GM03348 (cell line): ENCODE measurements at regions not wholly inside any gene's neighbourhood (a gene's known extent, or its start where the extent isn't known, plus 50 kb on each side); places are given as distances from the start of the nearest gene placed in this dataset.

Experiments
- DNase-seq: peaks from one replicate; pipeline ENCODE4 v3.0.0; 2012; ENCODE audit warnings: low spot score

DNA sequence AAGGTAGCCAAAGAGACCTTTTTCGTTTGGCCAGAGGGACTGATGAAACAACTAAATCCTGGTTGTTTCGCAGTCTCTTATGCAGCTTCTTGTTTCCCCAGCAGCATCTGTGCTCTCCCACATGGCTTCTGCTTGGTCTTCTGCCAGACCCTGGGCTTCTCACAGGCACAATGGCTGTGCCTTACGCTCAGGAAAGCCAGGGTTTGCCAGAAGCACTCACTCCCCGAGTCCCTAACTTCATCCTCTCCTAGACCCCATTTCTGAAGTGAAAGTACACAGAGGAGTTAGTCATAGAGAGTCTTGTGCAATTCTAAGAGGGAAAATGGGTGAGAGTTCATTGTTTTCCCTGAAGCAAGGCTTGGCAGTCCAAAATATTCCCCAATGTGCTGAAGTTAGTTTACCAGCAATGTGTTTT lies 121.7 kb downstream of the EVX1 start:
- DNase-seq: peak; percentile 78

DNA sequence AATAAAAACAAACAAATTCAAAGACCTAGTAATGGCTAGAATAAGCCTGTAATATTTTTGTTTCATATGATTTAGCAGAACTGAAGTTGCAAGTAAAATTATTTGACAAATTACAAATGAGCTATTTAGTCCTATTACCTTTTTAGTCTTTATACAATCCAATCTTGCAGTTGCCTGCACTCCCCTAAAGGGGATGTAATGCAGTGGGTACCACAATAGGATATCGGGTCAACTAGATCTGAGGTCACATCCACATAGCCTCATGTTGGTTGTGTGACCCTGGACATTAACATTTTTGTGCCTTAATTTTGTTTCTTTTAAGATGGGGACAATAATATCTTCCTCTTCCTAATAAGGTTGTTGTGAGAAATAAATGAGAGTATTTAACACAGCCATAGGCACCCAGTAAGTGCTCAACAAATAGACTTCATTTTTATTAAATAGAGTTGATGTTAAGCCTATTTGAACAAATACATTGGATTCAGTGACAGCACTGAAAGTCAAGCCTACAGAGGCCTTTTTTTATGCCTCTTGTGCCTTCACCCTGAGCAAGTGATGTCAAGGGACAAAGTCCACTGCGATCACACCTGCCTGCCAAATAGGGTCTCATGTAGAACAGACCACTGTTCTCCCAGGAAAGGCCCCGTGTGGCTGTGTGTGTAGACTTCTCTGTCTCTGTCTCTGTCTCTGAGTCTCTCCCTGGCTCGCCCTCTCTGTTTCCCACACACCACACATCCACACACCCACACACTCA lies 124.8 kb downstream of the EVX1 start:
- DNase-seq: no peak

DNA sequence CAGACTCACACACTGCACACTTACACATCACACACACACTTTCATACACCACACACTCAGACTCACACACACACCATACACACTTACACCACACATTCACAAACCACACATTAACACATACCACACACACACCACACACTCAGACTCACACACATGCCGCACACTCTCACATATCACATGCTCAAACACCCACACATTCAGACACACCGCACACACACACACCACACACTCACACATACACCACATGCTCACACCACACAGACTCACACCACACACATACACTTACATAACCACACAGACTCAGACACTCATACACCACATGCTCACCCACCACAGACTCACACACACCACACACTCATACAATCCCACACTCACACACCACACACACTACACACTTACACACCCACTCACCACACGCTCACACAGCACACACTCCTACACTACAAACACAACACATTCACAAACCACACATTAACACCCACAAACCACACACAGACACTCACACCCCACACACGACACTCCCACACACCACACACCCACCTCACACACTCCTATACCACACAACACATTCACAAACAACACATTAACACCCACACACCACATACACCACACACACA lies 125.4 kb downstream of the EVX1 start:
- no peak for DNase-seq

DNA sequence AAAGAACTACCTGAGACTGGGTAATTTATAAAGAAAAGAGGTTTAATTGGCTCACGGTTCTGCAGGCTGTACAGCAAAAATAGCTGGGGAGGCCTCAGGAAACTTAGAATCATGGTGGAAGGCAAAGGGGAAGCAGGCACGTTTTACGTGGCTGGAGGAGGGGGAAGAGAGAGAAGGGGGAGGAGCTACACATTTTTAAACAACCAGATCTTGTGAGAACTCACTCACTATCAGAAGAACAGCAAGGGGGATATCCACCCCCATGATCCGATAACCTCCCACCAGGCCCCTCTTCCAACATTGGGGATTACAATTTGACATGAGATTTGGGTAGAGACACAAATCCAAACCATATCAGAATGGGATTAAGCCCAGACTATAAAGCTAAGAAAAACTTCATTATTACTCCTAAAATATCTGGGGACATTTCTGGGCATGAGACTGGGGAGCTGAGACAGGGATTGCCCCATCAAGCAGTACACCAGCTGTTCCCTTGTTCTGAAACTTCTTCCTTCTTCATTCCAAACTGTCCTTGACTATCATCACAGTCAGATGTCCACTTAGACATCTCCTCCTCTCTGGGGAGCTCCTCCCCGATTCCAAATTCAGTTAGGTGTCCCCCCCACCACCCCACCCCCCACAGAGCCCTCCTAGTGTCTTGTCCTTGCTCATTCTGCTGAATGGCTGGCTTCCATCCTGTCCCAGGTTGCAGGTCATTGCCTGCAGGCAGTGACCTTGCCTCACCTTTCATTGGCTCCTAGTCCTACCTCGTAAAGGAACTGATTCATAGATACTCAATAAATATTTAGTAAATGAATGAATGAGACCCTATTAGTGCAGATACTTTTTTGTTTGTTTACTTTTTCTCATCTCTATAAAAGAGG lies 132.6 kb downstream of the EVX1 start:
- DNase-seq: no peak

DNA sequence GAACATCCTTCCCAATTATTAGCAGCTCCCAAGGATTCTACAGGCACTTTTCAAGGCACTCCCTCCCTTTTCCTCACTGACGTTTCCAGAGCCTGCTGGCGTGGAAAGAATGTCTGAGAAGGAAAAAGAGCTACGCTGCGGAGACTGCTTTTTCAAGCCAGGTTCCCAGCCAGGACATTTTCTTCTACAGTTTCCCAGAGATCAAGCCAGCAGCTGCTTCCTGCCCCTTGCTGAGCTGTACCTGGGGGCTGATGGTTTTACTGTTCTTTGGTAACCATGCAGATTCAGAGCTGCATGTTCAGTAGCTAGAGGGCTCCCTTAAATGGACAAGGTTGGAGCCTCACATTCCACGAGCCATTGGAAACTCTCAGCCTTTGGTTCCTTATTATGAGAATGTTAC lies 133.4 kb downstream of the EVX1 start:
- no peak for DNase-seq

DNA sequence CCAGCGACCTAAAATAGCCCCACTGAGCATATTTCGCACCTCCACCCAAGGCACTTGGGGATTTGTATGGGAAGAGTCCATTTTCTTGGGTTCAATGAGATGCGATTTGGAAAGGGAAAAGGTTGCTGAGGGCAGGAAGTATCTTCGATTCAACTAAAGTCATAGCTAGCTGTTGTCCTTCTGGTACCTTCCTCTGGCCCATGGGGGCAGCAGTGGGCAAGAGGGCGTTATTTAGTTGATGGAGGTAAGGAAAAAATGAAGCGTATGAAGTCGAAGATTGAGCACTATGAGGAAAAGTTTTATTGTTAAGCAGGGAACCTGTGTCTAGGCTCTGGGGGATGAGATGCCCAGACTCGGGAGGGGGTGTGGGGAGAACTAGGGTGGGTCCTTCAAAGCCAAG lies 135.4 kb downstream of the EVX1 start:
- DNase-seq: no peak

DNA sequence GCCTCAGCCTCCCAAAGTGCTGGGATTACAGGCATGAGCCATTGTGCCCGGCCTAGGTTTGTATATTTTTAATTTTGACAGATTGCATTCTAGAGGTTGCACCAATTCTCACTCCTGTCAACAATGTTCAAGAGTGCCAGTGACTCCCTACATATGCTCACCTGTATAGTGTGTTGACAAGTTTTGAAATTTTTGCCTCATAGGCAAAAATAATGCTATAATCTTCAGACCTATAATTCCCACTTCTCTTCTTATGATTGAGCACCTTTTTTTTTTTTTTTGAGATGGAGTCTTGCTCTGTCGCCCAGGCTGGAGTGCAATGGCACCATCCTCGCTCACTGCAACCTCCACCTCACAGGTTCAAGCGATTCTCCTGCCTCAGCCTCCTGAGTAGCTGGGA lies 139.7 kb downstream of the EVX1 start:
- no peak for DNase-seq

DNA sequence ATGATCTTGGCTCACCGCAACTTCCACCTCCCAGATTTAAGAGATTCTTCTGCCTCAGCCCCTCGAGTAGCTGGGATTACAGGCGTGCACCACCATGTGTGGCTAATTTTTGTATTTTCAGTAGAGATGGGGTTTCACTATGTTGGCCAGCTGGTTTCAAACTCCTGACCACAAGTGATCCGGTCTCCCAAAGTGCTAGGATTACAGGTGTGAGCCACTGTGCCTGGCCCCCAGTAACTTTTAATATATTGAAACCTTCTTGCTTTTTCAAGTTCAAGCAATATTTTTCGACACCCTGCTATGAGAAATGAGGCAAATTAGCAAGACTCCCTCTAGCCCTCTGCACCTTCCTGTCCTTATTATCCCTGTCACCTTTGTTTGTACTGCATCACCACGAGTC lies 144.0 kb downstream of the EVX1 start:
- no peak for DNase-seq

DNA sequence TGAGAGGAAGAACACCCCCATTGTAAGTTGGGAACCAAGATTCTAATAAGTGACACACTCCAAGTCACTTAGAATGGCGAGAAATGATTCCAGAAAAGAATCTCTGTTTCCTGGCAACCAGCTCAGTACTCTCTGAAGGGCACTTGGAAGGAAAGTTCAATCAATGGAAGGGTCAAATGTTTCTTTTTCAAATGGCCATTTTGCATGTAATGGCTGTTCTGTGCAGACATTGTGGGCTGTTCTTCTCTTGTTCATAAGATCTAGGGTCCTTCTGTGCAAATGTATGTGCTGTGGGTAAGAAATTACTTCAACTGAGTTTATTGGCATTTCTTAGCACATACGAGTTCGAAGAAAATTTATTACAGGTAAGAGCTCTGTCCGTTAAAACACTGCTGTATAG lies 145.3 kb downstream of the EVX1 start:
- no peak for DNase-seq

DNA sequence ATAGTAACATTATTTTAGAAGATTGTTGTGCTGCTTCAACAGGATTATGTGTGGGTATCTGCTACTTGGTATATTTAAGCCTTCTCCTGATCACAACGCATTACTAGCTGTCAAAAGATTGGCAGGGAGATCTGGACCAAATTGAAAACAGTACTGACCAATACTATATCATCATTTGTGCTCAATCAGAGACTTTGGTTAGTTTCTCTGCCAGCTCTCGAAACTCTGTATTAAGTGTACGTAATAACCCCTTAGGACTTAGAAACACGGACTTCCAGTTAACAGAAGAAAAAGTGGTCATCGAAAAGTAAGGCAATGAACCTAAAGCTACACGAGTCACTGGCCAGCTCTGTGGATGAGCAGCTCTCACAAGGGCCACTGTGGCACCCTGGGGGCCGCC lies 146.0 kb downstream of the EVX1 start:
- DNase-seq: no peak

DNA sequence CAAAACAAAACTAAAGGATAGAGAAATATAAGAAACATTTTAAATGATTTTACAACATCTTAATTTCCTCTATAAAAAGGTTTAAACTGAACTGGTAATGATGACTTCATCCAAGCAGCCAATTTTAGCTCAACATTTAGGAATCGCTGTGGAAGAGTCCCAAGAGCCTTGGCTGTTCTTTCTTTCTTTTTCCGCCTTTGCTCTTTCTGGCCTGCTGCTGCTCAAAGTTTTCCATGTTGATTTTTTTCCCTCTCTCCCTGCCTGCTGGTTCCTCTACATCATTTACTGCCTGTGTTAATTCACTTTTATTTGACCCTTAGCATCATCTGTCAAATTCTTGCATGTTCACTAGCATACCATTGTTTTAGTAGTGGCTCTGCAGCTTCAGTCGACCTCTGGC lies 146.9 kb downstream of the EVX1 start:
- DNase-seq: no peak

DNA sequence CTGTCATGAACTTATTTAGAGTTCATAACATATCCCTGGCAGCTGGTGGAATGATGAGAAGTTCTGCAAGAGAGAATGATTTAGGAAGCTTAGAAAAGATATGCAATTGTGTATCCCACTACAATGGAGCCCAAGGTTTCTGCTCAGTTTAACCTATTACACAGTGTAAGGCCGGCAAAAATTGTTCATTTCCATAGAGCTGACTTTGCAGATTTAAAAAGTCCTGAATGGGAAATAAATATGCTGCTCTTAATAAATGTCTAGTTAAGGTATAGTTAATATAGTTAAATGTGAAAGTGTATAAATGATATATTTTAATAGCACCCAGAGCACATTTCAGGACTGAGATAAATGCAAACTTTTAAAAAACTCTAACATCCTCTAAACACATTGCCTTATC lies 149.9 kb downstream of the EVX1 start:
- no peak for DNase-seq

DNA sequence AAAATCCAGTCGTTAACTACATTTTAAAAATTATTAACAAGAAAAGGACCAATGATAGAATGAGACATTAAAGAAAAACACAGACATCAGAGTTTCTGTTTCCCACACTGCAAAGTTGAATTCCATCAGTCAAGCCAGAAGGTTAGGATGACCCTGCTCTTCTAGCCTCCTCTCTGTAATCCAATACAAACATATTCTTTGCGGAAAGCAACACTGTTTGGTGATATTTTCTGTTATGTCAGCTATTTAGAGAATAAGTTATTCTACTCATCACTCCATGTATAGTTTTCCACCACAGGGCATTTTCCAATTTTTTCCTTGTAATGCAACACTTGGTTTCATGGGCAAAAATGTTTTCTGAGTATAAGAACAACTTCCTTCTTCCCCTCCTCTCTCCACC lies 152.3 kb downstream of the EVX1 start:
- no peak for DNase-seq

DNA sequence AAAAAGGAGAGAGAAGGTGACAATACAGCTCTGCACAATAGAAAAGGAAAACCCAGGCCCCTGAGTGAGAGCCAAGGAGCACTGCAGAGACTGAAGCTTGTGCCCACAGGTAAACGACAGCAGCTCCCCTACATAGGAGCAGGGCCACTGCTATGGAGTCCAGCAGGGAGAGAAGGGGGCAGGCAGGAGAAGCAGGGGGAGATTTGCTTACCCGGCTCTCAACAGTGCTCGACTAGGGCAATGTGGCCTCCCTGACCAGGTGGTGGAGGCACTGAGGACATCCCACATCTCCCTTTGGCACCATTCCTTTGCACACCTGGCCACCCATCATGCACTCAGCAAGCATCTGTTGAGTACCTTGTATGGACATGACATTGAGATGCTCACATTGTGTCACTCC lies 153.0 kb downstream of the EVX1 start:
- no peak for DNase-seq

DNA sequence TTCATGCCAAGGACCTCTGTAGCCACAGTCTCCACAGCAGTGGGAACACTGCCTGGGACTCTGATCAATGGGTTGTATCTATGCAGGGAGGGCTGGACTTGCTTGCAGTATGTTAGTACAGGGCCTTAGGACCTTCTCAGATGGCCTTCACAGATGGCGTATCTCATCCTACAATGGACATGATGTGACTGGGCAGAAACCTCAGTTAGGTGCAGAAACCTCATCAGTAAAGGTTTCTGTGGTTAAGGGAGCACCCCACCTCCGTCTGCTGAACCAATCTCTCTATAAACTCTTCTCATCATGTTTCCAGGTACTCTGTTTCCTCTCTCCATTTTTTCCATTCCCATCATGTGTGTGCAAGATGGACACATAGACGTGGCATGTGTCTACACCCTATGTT lies 154.9 kb downstream of the EVX1 start:
- no peak for DNase-seq

DNA sequence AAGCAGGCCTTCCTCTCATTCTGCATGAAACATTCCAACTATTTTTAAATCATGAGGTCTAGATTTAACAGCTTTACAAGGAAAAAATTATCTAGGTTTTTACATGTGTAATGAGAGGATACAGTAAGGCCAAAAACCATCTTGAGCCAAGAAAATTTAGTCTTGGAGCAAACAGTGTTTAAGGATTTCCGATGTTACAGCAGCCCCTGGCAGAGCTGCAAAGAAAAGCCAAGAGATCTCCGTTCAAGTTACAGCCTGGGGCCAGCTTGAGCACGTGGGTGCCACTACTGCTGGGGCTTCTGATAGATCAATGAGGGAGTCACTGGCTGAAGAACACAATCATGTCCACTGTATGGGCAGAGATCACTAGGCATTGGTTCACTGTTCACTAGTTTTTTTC lies 156.2 kb downstream of the EVX1 start:
- no peak for DNase-seq

DNA sequence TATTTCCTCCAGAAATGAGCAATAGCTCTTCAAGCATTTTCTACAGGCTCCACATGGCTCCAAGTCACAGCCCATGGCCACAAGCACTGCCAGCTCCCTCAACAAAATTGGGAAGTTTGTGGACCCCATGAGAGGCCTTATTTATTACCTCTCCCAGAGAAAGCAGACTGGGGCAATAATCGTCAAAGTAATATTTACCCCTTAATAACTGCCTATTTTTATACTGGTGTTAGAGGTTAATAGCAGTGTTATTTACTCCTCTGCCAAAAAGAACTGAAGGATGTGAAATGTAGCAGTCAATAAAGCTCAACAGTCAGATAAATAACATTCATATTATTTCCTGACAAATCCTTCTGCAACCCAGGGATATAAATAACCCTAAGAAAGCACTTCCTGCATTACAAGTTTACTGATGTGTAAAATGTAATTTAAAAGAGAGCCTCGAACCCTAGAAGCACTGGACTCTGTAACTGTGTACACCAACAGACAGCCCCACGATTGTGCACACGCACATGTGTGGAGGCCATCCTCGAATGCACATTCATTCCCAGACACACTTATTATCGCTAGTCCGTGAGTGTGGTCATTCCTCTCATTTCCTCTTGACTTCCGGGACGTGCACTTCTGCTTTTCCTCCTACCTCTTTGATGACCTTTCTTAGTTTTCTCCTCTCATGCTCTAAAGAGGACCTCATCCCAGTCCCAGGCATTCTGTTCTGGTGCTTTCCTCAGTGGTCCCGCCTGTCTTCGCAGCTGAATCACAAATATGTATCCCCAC lies 157.4 kb downstream of the EVX1 start:
- DNase-seq: no peak

DNA sequence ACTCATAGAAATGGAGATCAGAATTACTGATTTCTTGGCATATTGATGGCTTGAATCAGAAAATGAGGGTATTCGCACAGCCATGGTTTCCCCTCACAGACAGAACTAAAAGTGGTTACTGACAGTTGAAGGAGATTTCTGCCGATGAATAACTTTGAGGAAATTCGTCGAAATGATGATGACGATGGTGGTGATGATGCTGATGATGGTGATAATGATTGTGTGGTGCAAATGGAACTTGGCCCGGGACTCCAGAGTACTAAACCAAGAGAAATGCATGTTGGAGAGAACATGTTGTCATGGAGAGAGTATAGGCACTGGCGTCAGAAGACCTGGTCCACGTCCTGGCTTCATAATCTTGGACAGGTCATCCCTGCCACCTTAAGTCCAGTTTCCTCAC lies 163.2 kb downstream of the EVX1 start:
- no peak for DNase-seq

DNA sequence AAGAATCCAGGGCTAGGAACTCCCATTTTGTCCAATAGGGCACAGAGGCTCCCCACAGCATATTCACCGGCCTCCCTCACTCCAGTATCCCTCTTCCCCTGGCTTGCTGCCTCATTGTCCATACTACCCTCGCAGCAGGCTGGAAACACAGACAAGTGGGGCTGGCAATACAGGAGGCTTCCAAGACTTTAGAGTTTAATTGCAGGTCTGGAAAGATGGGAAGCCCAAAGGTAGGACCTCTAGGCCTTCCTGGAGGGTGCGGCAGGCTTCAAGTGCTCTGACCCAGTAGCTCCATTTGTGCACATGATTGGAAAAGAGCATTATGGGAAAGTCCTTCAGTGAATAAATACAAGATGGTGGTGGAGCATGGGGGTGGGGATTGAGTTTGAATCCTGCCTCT lies 166.7 kb downstream of the EVX1 start:
- DNase-seq: no peak

DNA sequence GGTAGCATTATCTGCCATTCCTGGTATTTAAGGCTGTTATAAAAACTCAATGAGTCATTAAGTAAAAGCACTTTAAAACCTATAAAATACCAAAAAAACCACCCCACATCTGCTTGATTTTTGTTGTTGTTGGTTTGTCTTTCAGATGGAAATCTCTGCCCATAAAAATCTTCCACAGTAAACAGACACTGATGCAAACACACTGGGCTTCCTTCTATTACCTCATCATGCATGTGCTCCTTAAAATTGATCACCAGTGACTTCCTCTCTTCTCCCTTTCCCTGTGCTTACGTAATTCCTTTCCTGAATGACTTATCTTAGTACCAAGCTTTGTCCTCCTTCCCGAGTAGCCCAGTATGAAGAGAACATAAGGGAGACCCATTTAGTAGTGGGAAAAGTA lies 167.2 kb downstream of the EVX1 start:
- no peak for DNase-seq

DNA sequence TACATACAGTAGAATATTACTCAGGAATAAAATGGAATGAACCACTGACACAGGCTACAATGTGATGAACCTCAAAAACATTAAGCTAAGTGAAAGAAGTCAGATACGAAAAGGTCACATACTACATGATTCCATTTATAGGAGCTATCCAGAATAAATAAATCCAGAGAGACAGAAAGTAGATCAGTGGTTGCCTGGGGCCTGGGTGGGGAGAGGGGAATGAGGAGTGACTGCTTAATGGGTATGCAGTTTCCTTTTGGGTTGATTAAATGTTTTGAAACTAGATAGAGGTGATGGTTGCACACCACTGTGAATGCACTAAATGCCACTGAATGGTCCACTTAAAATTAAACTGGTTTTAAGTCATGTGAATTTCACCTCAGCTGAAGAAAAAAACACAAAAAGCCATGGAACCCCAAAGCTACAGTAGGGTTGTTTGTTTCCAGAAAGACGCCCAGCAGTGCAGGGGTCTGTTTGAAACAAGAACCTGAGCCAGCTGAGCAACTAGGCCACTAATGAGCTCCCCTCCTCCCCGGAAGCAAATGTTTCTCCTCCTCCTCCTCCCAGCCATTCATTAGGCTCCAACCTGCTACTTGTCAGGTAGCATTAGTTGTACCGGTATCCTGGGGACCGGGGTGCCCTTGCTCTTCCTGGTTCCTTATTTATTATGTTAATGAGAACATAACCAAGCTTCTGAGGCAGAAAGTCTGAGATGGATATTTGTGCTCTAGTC lies 168.4 kb downstream of the EVX1 start:
- no peak for DNase-seq

DNA sequence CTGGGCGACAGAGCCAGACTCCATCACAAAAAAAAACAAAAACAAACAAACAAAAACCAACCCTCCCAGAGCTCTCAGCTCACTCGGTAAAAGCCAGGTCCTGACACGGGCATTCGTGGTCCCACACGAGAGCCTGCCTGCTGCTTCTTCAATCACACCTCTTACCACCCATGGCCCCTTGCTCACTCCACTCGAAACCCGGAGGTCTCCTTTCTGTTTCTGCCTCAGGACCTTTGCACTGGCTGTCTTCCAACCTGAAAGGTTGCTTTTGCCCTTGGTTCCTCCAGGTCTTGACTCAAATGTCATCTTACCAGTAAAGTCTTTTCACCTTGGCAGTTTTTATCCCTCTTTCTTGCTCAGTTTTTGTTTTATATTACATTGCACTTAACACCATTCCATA lies 169.6 kb downstream of the EVX1 start:
- no peak for DNase-seq
